Esophagus muscularis mucosa (tissue), 4 donors: ENCODE measurements at regions not wholly inside any gene's neighbourhood (a gene's known extent, or its start where the extent isn't known, plus 50 kb on each side); places are given as distances from the start of the nearest gene placed in this dataset.

Experiments
- DNase-seq: peaks from one replicate; pipeline ENCODE4 v3.0.0-alpha.2; 2017; ENCODE audit errors: extremely low spot score
- H3K27ac ChIP-seq, 4 donors: fragments of 200-600 bp; sonication (generic); replicated peaks in 1 of 4; 1 replicate in 3 of 4; 2 replicates in 1 of 4; pipeline ENCODE4 v1.5.1; 2016 to 2019; ENCODE audit warnings: mild to moderate bottlenecking in 1 of 4
- H3K27me3 ChIP-seq, 4 donors: fragments of 200-600 bp; sonication (generic); one replicate each; pipeline versions ENCODE4 v1.5.1 to v1.6.0; 2016 to 2019
- H3K36me3 ChIP-seq, 4 donors: fragments of 200-600 bp; sonication (generic); one replicate each; pipeline ENCODE4 v1.5.1; 2016 to 2019
- H3K4me1 ChIP-seq, 4 donors: fragments of 200-600 bp; sonication (generic); one replicate each; pipeline ENCODE4 v1.5.1; 2016 to 2019
- H3K4me3 ChIP-seq, 4 donors: fragments of 200-600 bp; sonication (generic); 1 replicate in 2 of 4; 2 replicates in 2 of 4; pipeline ENCODE4 v1.5.1; 2016 to 2019; ENCODE audit warnings: mild to moderate bottlenecking in 4 of 4, moderate library complexity in 1 of 4
- H3K9me3 ChIP-seq, 4 donors: fragments of 200-600 bp; sonication (generic); 1 replicate in 3 of 4; 2 replicates in 1 of 4; pipeline ENCODE4 v1.5.1; 2016 to 2019
- CTCF ChIP-seq, 3 experiments: fragments of 200-600 bp in 2 of 3; fragments of 450-650 bp in 1 of 3; sonication (generic) in 2 of 3; IDR thresholded peaks; one replicate each; pipeline ENCODE4 v1.5.1; 2017 to 2019; ENCODE audit warnings: antibody characterized with exemption in 3 of 3, mild to moderate bottlenecking in 2 of 3, moderate library complexity in 1 of 3
- EP300 ChIP-seq: sonication (generic); formaldehyde crosslinking; IDR thresholded peaks from one replicate; pipeline ENCODE4 v1.6.1; 2017; ENCODE audit warnings: antibody characterized with exemption
- POLR2A ChIP-seq: fragments of 450-650 bp; IDR thresholded peaks from one replicate; pipeline ENCODE4 v1.6.1; 2017; ENCODE audit warnings: antibody characterized with exemption, moderate library complexity, mild to moderate bottlenecking, low read depth
- POLR2AphosphoS5 ChIP-seq, 2 donors: sonication (generic); formaldehyde crosslinking; IDR thresholded peaks; one replicate each; pipeline ENCODE4 v1.6.1; 2017; ENCODE audit warnings: antibody characterized with exemption in 2 of 2
- WGBS: methylation state at CpG from one replicate; pipeline ENCODE4 v1.1.5; 2018; 5-methylcytosine and 5-hydroxymethylcytosine counted together
- intact Hi-C: fragments of 100-400 bp; cut with DNase I; formaldehyde crosslinking; loops from one replicate; pipeline ENCODE4 v1.15.1; 2023
- small RNA-seq, 3 donors: library from RNA; depleted of rRNA; stranded (forward); fragments of <200 nt; gene quantifications; one replicate each; pipeline ENCODE3, GENCODE V24; 2016

DNA sequence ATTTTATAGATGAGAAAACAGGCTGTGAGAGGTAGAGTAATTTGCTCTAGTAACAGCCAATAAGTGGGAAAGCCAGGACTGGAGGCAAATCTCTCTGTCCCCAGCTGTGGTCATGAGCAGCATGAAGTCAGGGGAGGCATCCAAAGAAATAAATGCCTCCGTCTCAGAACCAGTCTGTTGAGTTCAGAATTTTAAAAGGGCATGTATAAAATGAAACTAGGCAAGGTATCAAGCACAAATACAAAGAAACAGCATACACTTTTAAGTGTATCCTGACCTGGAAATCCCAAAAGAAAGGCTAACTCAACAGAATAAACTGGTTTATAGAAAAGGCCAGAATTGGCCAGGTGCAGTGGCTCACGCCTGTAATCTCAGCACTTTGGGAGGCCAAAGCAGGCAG, 120.0 kb upstream of the B3GALT2 start:
- no peaks in the 10 kb centered on the region for H3K9me3 ChIP-seq
- no peak overlapping the region for H3K4me3 ChIP-seq
- intact Hi-C loops: no loop called here
- no peak for DNase-seq
- no peaks in the 10 kb centered on the region for H3K36me3 ChIP-seq
- no peaks in the 10 kb centered on the region for H3K4me1 ChIP-seq
- TF ChIP-seq EP300 (no peak), POLR2A (no peak), CTCF (IDR thresholded peaks at IDR 0.05) (no peak), POLR2AphosphoS5 (IDR thresholded peaks at IDR 0.05) (no peak)
- no peak overlapping the region for H3K27ac ChIP-seq
- no peaks in the 10 kb centered on the region for H3K27me3 ChIP-seq
- 84% methylated on average over 2 of the region's 2 CpGs for WGBS

Small RNAs in the stretch of these regions (small RNA-seq; reads per million reads assigned to genes)
- gene RNU6-983P: 0 reads per million in 3 donors
